Right cardiac atrium (tissue), 5 donors: ENCODE measurements at regions not wholly inside any gene's neighbourhood (a gene's known extent, or its start where the extent isn't known, plus 50 kb on each side); places are given as distances from the start of the nearest gene placed in this dataset.

ENCODE experiments used
- ATAC-seq, 2 donors: fragments of 200-7000 bp; cut with Tn5 transposase; one replicate each; pipeline versions ENCODE4 v1.8.0 to v1.9.1; 2020; ENCODE audit warnings: moderate library complexity in 2 of 2, mild to moderate bottlenecking in 1 of 2
- DNase-seq, 3 donors: peaks; one replicate each; pipeline ENCODE4 v3.0.0-alpha.2; 2020
- H3K27ac ChIP-seq: one replicate; pipeline ENCODE4 v1.5.1; 2013; ENCODE audit warnings: mild to moderate bottlenecking, low read length, control low read depth, moderate library complexity
- H3K27me3 ChIP-seq: one replicate; pipeline ENCODE4 v1.6.1; 2013; ENCODE audit not compliant: control insufficient read depth, insufficient read depth
- H3K4me1 ChIP-seq: one replicate; pipeline ENCODE4 v1.6.1; 2013; ENCODE audit warnings: low read length; ENCODE audit not compliant: control insufficient read depth, insufficient read depth
- H3K4me3 ChIP-seq: one replicate; pipeline ENCODE4 v1.5.1; 2013; ENCODE audit warnings: low read length, control low read depth
- H3K9me3 ChIP-seq: one replicate; pipeline ENCODE4 v1.6.1; 2013; ENCODE audit warnings: low read length; ENCODE audit not compliant: control insufficient read depth
- WGBS: extraction: QIAGEN DNeasy Blood & Tissue Kit; methylation state at CpG from one replicate; pipeline ENCODE4 v1.1.7; 2013; 5-methylcytosine and 5-hydroxymethylcytosine counted together
- intact Hi-C, 4 donors: fragments of 100-400 bp; cut with DNase I; formaldehyde crosslinking; loops; one replicate each; pipeline versions ENCODE4 v1.11.0 to v1.14.0; 2022 to 2023
- donor health status: healthy with polysubstance abuse.
- donor health status: DM: no; HTN: yes; CAD: no.
- donor health status: DM: no; HTN: no; CAD: no.
- donor health status: DM: no; HTN: yes; CAD: no; lungs with severe emphysema.
- donor health status: DM: yes; HTN: yes; CAD: no.

DNA sequence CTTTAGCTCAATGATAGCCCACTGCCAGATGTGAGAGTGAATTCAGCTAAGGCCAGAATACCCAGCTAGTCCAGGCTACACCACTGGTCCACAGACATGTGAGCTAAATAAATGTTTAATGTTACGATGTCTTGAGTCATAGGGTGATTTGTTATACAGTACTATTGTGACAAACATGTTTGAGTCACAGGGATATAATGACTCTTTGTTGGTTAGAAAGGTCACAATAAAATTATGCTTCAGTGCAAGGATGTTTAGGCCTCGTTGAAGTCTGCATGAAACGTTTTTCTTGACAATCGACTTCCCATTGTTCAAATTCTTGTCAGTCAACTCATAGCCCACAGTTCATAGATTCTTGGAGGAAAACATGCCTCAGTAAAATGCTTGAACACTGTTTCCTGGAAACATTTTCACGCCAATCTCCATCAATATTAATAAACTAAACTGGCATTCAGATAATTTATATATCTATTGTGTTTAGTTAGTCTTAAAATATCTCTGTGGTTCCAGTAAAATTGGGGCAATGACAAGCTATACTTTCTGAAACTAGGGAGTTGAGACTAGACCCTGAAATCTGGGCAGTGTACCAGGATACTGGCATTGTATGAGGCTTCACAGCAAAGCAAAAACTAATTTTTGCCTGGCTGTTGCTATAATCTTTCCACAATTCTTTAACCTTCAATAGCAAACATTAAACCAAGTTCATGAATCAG is 650.8 kb upstream of the KIRREL3 start:
- intact Hi-C loops, result no loop called here
- ATAC-seq, result no peak
- Histone ChIP-seq H3K4me3 (no peak overlapping the region), H3K27me3 (no peaks in the 10 kb centered on the region), H3K27ac (no peak overlapping the region), H3K9me3 (no peaks in the 10 kb centered on the region), H3K4me1 (no peaks in the 10 kb centered on the region)
- DNase-seq, result no peak
- WGBS, result 73% methylated on average over 5 of the region's 5 CpGs

- ATAC-seq (no peak), DNase-seq (no peak)
- WGBS, result 93% methylated on average over 1 of the region's 1 CpG
- intact Hi-C loops, result no loop called here
- no peak overlapping the region for H3K4me3 ChIP-seq
- no peaks in the 10 kb centered on the region for H3K27me3 ChIP-seq
- no peaks in the 10 kb centered on the region for H3K9me3 ChIP-seq
- no peaks in the 10 kb centered on the region for H3K4me1 ChIP-seq
- H3K27ac ChIP-seq, result no peak overlapping the region
Measured at GRCh38 chr11:127649958-127650357, 649.4 kb upstream of the KIRREL3 start.

- no peaks in the 10 kb centered on the region for H3K9me3 ChIP-seq
- no peaks in the 10 kb centered on the region for H3K27me3 ChIP-seq
- no peak for DNase-seq
- 76% methylated on average over 2 of the region's 2 CpGs for WGBS
- H3K27ac ChIP-seq, result no peak overlapping the region
- no peaks in the 10 kb centered on the region for H3K4me1 ChIP-seq
- no peak overlapping the region for H3K4me3 ChIP-seq
- ATAC-seq, result no peak
- intact Hi-C loops, result no loop called here
Measured at GRCh38 chr11:127649071-127649470, 648.5 kb upstream of the KIRREL3 start.

GRCh38 chr11:127648583-127648982 is 648.0 kb upstream of the KIRREL3 start:
- Histone ChIP-seq H3K4me3 (no peak overlapping the region), H3K27me3 (no peaks in the 10 kb centered on the region), H3K9me3 (no peaks in the 10 kb centered on the region), H3K27ac (no peak overlapping the region), H3K4me1 (no peaks in the 10 kb centered on the region)
- no peak for DNase-seq
- no peak for ATAC-seq
- intact Hi-C loops, result no loop called here

DNA sequence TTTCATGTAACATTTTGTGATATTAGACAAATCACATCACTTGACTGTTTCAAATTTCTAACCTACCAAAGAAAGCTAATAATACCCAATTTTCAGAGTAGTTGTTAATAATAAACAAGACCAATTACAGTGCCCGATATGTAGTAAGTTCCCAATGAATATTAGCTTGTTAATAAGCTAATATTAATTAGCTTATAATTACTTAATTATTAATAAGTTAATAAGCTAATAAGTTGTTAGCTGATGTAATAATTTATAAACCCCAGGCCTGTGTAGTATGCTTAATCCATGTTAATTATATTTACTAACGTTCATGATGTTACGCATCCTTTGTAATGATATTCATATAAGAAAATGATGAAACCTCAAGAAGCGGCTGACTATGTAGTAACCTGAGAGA is 643.8 kb upstream of the KIRREL3 start:
- Histone ChIP-seq H3K4me1 (no peaks in the 10 kb centered on the region), H3K27me3 (no peaks in the 10 kb centered on the region), H3K27ac (no peak overlapping the region), H3K4me3 (no peak overlapping the region), H3K9me3 (no peaks in the 10 kb centered on the region)
- intact Hi-C loops, result no loop called here
- WGBS, result 98% methylated on average over 4 of the region's 4 CpGs
- DNase-seq, result no peak
- ATAC-seq, result no peak

DNA sequence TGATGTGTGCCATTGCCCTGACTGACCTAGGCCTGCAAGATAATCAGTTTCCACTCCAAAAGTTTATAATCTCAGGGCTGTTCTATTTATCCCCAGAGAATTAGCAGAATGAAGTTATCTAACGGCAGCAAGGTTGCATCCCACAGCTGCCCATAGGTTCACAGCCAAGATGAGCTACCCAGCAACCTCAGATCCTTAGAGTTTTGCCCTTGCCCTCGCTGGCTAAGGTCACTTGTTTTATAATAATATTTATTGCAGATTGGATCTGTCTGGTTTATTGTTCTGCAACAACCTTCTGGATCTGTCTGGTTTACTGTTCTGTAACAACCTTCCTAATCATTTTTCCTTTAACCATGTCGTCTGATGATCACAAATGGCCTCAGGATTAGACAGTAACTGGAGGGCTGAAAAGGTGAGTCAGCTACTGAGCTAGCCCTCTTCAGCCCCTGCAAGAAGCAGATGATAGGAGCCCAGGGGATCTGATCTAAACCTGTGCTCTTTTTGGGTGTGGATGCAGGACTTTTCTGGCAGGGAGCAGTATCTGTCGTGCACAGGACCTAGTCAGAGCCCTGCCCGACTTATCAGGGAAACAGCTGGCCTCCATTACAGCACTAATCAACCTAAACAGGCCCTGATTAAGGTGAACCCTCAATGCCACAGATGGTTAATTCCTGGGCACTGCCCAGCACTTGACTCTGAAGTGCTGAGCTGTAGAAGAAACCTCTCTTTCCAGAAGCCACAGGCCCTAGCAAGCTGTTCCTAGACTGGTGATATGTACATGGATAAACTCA is 642.9 kb upstream of the KIRREL3 start:
- no peaks in the 10 kb centered on the region for H3K9me3 ChIP-seq
- DNase-seq (no peak), ATAC-seq (no peak)
- H3K4me1 ChIP-seq, result no peaks in the 10 kb centered on the region
- WGBS, result 52% methylated on average over 5 of the region's 5 CpGs
- H3K27me3 ChIP-seq, result no peaks in the 10 kb centered on the region
- intact Hi-C loops, result no loop called here
- no peak overlapping the region for H3K4me3 ChIP-seq
- H3K27ac ChIP-seq, result no peak overlapping the region

DNA sequence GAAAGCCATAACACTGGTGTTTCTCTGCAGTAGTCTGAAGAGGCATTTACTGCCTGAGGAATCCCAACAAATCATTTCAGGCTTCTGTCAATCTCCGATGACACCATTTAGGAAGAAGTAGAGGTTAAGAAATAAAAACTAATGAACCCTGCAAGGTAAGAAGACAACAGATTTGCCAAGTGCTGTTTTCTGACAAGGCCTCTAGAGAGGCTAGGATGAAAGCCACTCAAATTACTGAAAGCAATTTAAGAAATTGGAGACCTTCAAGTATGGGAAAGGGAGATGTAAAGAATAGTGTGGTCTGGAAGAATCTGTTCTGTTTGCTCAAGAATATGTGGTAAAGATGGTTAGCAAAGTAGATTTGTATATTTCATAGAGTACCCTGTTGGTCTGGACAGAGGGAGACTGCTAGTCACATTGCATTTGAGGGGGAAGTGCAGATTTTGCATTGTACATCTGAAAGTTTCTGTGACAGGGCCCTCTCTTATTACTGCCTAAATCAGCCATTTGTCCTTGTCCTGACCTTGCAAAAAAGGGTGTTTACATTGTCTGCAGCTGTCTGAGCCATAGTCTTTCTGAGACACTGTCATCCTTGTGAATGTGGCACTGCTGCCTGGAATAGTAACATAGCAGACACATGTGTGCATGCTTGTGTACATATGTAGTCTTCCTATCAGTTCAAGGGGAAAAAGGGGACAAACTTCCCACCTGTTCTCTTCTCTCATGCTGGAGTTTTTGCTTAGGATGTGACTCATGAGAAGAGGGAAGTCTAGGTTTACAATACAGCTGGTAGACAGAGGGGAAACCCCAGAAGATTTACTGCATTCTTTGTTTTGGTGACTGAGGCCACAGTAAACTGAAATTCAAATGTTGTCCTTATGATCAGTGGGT is 640.2 kb upstream of the KIRREL3 start:
- Histone ChIP-seq H3K4me1 (no peaks in the 10 kb centered on the region), H3K27me3 (no peaks in the 10 kb centered on the region), H3K27ac (no peak overlapping the region), H3K9me3 (no peaks in the 10 kb centered on the region), H3K4me3 (no peak overlapping the region)
- no peak for ATAC-seq
- intact Hi-C loops, result no loop called here
- DNase-seq, result no peak
- WGBS, result 92% methylated on average over 1 of the region's 1 CpG

DNA sequence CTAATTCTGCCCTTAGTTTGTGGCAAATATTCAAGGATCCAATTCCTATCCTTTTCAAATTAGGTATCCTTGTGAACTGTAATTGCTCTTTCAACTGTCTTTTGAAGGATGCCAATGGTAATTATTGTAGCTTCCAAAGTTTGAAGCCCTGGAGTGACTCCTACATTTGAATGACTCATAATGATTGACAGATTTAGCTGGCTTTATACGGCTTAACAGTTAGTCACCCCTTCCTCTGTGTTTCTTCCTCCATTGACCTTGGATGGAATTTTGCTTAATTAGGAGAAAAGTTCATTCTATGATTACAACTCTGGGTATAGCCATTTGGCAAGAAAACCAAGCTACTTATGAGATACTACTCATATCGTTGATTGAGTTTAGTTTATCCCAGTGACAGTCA is 639.3 kb upstream of the KIRREL3 start:
- Histone ChIP-seq H3K4me1 (no peaks in the 10 kb centered on the region), H3K9me3 (no peaks in the 10 kb centered on the region), H3K4me3 (no peak overlapping the region), H3K27me3 (no peaks in the 10 kb centered on the region), H3K27ac (no peak overlapping the region)
- WGBS, result 51% methylated on average over 2 of the region's 2 CpGs
- DNase-seq (no peak), ATAC-seq (no peak)
- intact Hi-C loops, result no loop called here

GRCh38 chr11:127632976-127633680 is 632.6 kb upstream of the KIRREL3 start:
- 69% methylated on average over 2 of the region's 2 CpGs for WGBS
- ATAC-seq, result no peak
- no peak overlapping the region for H3K27ac ChIP-seq
- H3K4me3 ChIP-seq, result no peak overlapping the region
- H3K27me3 ChIP-seq, result no peaks in the 10 kb centered on the region
- DNase-seq, result no peak
- intact Hi-C loops, result no loop called here
- no peaks in the 10 kb centered on the region for H3K9me3 ChIP-seq
- H3K4me1 ChIP-seq, result no peaks in the 10 kb centered on the region

DNA sequence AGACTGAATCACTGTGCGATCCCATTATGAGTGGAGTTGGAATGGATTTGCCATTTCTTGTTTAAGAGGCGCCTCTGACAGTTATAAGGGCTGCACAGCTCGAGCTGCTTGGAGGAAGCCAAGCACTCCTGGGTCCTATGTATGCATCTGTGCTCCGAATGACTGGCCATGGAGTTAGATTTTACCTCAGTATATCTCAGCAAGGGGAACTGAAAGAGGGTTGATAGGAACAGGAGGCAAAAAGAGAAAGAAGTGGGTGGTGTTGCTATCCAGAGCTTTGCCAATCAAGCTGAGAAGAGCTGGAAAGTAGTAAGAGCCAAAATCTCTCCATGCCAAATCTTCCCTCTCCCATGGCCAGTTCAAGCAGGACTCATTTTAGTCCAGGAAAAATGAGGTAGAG is 632.0 kb upstream of the KIRREL3 start:
- Histone ChIP-seq H3K4me1 (no peaks in the 10 kb centered on the region), H3K27me3 (no peaks in the 10 kb centered on the region), H3K27ac (no peak overlapping the region), H3K9me3 (no peaks in the 10 kb centered on the region), H3K4me3 (no peak overlapping the region)
- 87% methylated on average over 4 of the region's 4 CpGs for WGBS
- ATAC-seq, result no peak
- intact Hi-C loops, result no loop called here
- DNase-seq, result no peak
